ENCODE measurements at regions not wholly inside any gene's neighbourhood (a gene's known extent, or its start where the extent isn't known, plus 50 kb on each side); places are given as distances from the start of the nearest gene placed in this dataset.

- TF ChIP-seq EZH2 (IDR thresholded peaks at IDR 0.05; ENCODE audit: low read length), result no peak
- no peak for TF ChIP-seq CTCF (optimal IDR thresholded peaks at IDR 0.05 in 1 of 3, IDR thresholded peaks at IDR 0.05 in 1 of 3, conservative IDR thresholded peaks at IDR 0.05 in 1 of 3; ENCODE audit: extremely low read depth in 1 of 3, insufficient read depth in 2 of 3, low read length in 3 of 3)
- Histone ChIP-seq H3K79me2 (ENCODE audit: control insufficient read depth, insufficient read depth, low read length) (no peaks in the 10 kb centered on the region), H3K4me3 (ENCODE audit: control insufficient read depth in 2 of 3, extremely low read depth in 1 of 3, insufficient read depth in 2 of 3, low read depth in 1 of 3, low read length in 3 of 3) (no peak overlapping the region), H3K36me3 (ENCODE audit: control insufficient read depth in 2 of 2, extremely low read depth in 1 of 2, insufficient read depth in 2 of 2, low read length in 2 of 2) (no peaks in the 10 kb centered on the region), H3K9me3 (ENCODE audit: control insufficient read depth, low read depth, low read length) (no peaks in the 10 kb centered on the region), H3K9ac (ENCODE audit: control insufficient read depth, extremely low read depth, insufficient read depth, low read length) (no peak overlapping the region), H2AFZ (ENCODE audit: control insufficient read depth, low read length) (peak overlapping the region; percentile 44), H3K4me1 (ENCODE audit: control insufficient read depth, extremely low read depth, insufficient read depth, low read length) (peaks cover 7% of the 10 kb centered on the region), H3K4me2 (ENCODE audit: control insufficient read depth, extremely low read depth, insufficient read depth, low read depth, low read length) (peak overlapping the region; percentile 16), H3K27ac (ENCODE audit: control insufficient read depth, insufficient read depth, low read length) (no peak overlapping the region), H3K27me3 (ENCODE audit: control insufficient read depth, extremely low read depth, insufficient read depth, low read length) (no peaks in the 10 kb centered on the region), H3K9me1 (ENCODE audit: control insufficient read depth, extremely low read depth, insufficient read depth, low read length) (no peaks in the 10 kb centered on the region), H4K20me1 (ENCODE audit: control insufficient read depth, extremely low read depth, insufficient read depth, low read length) (no peaks in the 10 kb centered on the region)
- dilution Hi-C loops (cut with MboI; ENCODE audit: extremely low pct_ligation_motif_present, low sequenced_read_pairs), result no loop called here
- FAIRE-seq, result peak; percentile 71
- DNase-seq (ENCODE audit: low read depth, low spot score), result peak; percentile 19
Measured at GRCh38 chr2:129178356-129178755, 801.1 kb upstream of the RAB6C start.

DNA sequence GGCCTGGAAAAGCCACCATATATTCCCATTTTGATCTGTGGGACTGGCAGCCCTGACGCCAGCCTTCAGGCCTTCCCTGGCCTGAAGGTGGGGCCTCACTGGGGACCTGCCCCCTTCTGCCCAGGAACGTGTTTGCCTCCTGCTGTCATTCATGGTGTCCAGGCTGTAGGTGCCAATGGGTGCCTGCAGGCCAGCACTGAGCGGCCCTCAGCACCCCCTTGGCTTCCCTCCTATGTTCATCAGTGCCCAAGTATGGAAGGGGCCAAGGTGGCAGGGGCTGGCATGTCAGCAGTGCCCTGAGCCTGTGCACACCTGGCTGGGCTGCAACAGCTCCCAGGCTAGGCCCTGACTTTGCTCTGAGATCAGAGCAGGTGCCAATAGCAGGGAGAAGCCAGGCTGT is 800.3 kb upstream of the RAB6C start:
- Histone ChIP-seq H3K27ac (ENCODE audit: control insufficient read depth, insufficient read depth, low read length) (no peak overlapping the region), H3K4me2 (ENCODE audit: control insufficient read depth, extremely low read depth, insufficient read depth, low read depth, low read length) (no peak overlapping the region), H2AFZ (ENCODE audit: control insufficient read depth, low read length) (no peak overlapping the region), H3K27me3 (ENCODE audit: control insufficient read depth, extremely low read depth, insufficient read depth, low read length) (no peaks in the 10 kb centered on the region), H3K4me3 (ENCODE audit: control insufficient read depth in 2 of 3, extremely low read depth in 1 of 3, insufficient read depth in 2 of 3, low read depth in 1 of 3, low read length in 3 of 3) (no peak overlapping the region), H3K9me1 (ENCODE audit: control insufficient read depth, extremely low read depth, insufficient read depth, low read length) (no peaks in the 10 kb centered on the region), H4K20me1 (ENCODE audit: control insufficient read depth, extremely low read depth, insufficient read depth, low read length) (no peaks in the 10 kb centered on the region), H3K79me2 (ENCODE audit: control insufficient read depth, insufficient read depth, low read length) (no peaks in the 10 kb centered on the region), H3K36me3 (ENCODE audit: control insufficient read depth in 2 of 2, extremely low read depth in 1 of 2, insufficient read depth in 2 of 2, low read length in 2 of 2) (no peaks in the 10 kb centered on the region), H3K9ac (ENCODE audit: control insufficient read depth, extremely low read depth, insufficient read depth, low read length) (no peak overlapping the region), H3K9me3 (ENCODE audit: control insufficient read depth, low read depth, low read length) (no peaks in the 10 kb centered on the region), H3K4me1 (ENCODE audit: control insufficient read depth, extremely low read depth, insufficient read depth, low read length) (peaks cover 7% of the 10 kb centered on the region)
- DNase-seq (ENCODE audit: low read depth, low spot score), result no peak
- TF ChIP-seq EZH2 (IDR thresholded peaks at IDR 0.05; ENCODE audit: low read length) (no peak), CTCF (optimal IDR thresholded peaks at IDR 0.05 in 1 of 3, IDR thresholded peaks at IDR 0.05 in 1 of 3, conservative IDR thresholded peaks at IDR 0.05 in 1 of 3; ENCODE audit: extremely low read depth in 1 of 3, insufficient read depth in 2 of 3, low read length in 3 of 3) (no peak)
- dilution Hi-C loops (cut with MboI; ENCODE audit: extremely low pct_ligation_motif_present, low sequenced_read_pairs), result no loop called here
- FAIRE-seq, result no peak
